Sigmoid colon (tissue), 6 donors: ENCODE measurements at regions not wholly inside any gene's neighbourhood (a gene's known extent, or its start where the extent isn't known, plus 50 kb on each side); places are given as distances from the start of the nearest gene placed in this dataset.

Experiments
- DNase-seq: peaks from one replicate; pipeline ENCODE4 v3.0.0-alpha.2; 2019
- H3K27ac ChIP-seq, 4 donors: fragments of 200-600 bp; sonication (generic); one replicate each; pipeline ENCODE4 v1.5.1; 2016 to 2019; ENCODE audit warnings: mild to moderate bottlenecking in 1 of 4
- H3K27me3 ChIP-seq, 3 donors: fragments of 200-600 bp; sonication (generic); one replicate each; pipeline ENCODE4 v1.5.1; 2019; ENCODE audit warnings: mild to moderate bottlenecking in 1 of 3
- H3K36me3 ChIP-seq, 4 donors: fragments of 200-600 bp; sonication (generic); one replicate each; pipeline ENCODE4 v1.5.1; 2016 to 2019
- H3K4me1 ChIP-seq, 4 donors: fragments of 200-600 bp; sonication (generic); one replicate each; pipeline ENCODE4 v1.5.1; 2017 to 2019
- H3K4me3 ChIP-seq, 4 donors: fragments of 200-600 bp; sonication (generic); one replicate each; pipeline ENCODE4 v1.5.1; 2017 to 2019; ENCODE audit warnings: mild to moderate bottlenecking in 2 of 4, moderate library complexity in 1 of 4
- H3K9me3 ChIP-seq, 4 donors: fragments of 200-600 bp in 3 of 4; sonication (generic) in 3 of 4; one replicate each; pipeline versions ENCODE4 v1.5.1 to v1.6.1; 2013 to 2019
- CTCF ChIP-seq, 4 experiments: fragments of 450-650 bp in 3 of 4; fragments of 200-600 bp in 1 of 4; IDR thresholded peaks; one replicate each; pipeline ENCODE4 v1.5.1; 2016 to 2019; ENCODE audit warnings: antibody characterized with exemption in 4 of 4, mild to moderate bottlenecking in 3 of 4, moderate library complexity in 2 of 4
- EP300 ChIP-seq, 4 donors: sonication (generic); formaldehyde crosslinking; IDR thresholded peaks; one replicate each; pipeline ENCODE4 v1.6.1; 2017; ENCODE audit warnings: antibody characterized with exemption in 4 of 4
- POLR2A ChIP-seq, 2 donors: fragments of 450-650 bp; IDR thresholded peaks; one replicate each; pipeline ENCODE4 v1.6.1; 2016; ENCODE audit warnings: antibody characterized with exemption in 2 of 2, mild to moderate bottlenecking in 2 of 2, moderate library complexity in 2 of 2
- POLR2AphosphoS5 ChIP-seq, 4 donors: sonication (generic); formaldehyde crosslinking; IDR thresholded peaks; one replicate each; pipeline ENCODE4 v1.6.1; 2017; ENCODE audit warnings: antibody characterized with exemption in 4 of 4
- WGBS, 2 donors: extraction: QIAGEN DNeasy Blood & Tissue Kit; methylation state at CpG; one replicate each; pipeline ENCODE4 v1.1.7; 2013; 5-methylcytosine and 5-hydroxymethylcytosine counted together
- intact Hi-C: fragments of 100-400 bp; cut with DNase I; formaldehyde crosslinking; loops from one replicate; pipeline ENCODE4 v1.15.1; 2023
- donor health status: healthy with polysubstance abuse.
- donor health status: healthy.

GRCh38 chr3:176426371-176426770 is 770.9 kb downstream of the TBL1XR1 start:
- no peak for DNase-seq
- H3K36me3 ChIP-seq = no peaks in the 10 kb centered on the region
- TF ChIP-seq POLR2A (IDR thresholded peaks at IDR 0.05) (no peak), CTCF (IDR thresholded peaks at IDR 0.05) (no peak), POLR2AphosphoS5 (IDR thresholded peaks at IDR 0.05) (no peak), EP300 (IDR thresholded peaks at IDR 0.05) (no peak)
- no peak overlapping the region for H3K27ac ChIP-seq
- intact Hi-C loops = no loop called here
- no peaks in the 10 kb centered on the region for H3K9me3 ChIP-seq
- no peak overlapping the region for H3K4me3 ChIP-seq
- no peaks in the 10 kb centered on the region for H3K27me3 ChIP-seq
- no peaks in the 10 kb centered on the region for H3K4me1 ChIP-seq

- Histone ChIP-seq H3K4me3 (no peak overlapping the region), H3K4me1 (no peaks in the 10 kb centered on the region), H3K27ac (no peak overlapping the region), H3K36me3 (no peaks in the 10 kb centered on the region), H3K27me3 (no peaks in the 10 kb centered on the region), H3K9me3 (no peaks in the 10 kb centered on the region)
- TF ChIP-seq POLR2A (IDR thresholded peaks at IDR 0.05) (no peak), EP300 (IDR thresholded peaks at IDR 0.05) (no peak), CTCF (IDR thresholded peaks at IDR 0.05) (no peak), POLR2AphosphoS5 (IDR thresholded peaks at IDR 0.05) (no peak)
- no peak for DNase-seq
- intact Hi-C loops = no loop called here
- WGBS, 2 donors = 45 to 69% methylated on average over 3 of the region's 3 CpGs
Measured at GRCh38 chr3:176416870-176417269, 780.4 kb downstream of the TBL1XR1 start.

- no peak for DNase-seq
- WGBS, 2 donors = 65 to 72% methylated on average over 4 of the region's 4 CpGs
- intact Hi-C loops = no loop called here
- TF ChIP-seq CTCF (IDR thresholded peaks at IDR 0.05) = no peak
- TF ChIP-seq POLR2AphosphoS5 (IDR thresholded peaks at IDR 0.05) = no peak
- no peak for TF ChIP-seq POLR2A (IDR thresholded peaks at IDR 0.05)
- TF ChIP-seq EP300 (IDR thresholded peaks at IDR 0.05) = no peak
- H3K4me1 ChIP-seq = no peaks in the 10 kb centered on the region
- no peak overlapping the region for H3K27ac ChIP-seq
- no peak overlapping the region for H3K4me3 ChIP-seq
- no peaks in the 10 kb centered on the region for H3K27me3 ChIP-seq
- H3K36me3 ChIP-seq = no peaks in the 10 kb centered on the region
- no peaks in the 10 kb centered on the region for H3K9me3 ChIP-seq
Measured at GRCh38 chr3:176415661-176416295, 781.5 kb downstream of the TBL1XR1 start.

- H3K9me3 ChIP-seq = no peaks in the 10 kb centered on the region
- H3K36me3 ChIP-seq = no peaks in the 10 kb centered on the region
- H3K27me3 ChIP-seq = no peaks in the 10 kb centered on the region
- WGBS, 2 donors = 86 to 88% methylated on average over 3 of the region's 3 CpGs
- no peak overlapping the region for H3K27ac ChIP-seq
- DNase-seq = no peak
- no peak overlapping the region for H3K4me3 ChIP-seq
- TF ChIP-seq POLR2AphosphoS5 (IDR thresholded peaks at IDR 0.05) (no peak), POLR2A (IDR thresholded peaks at IDR 0.05) (no peak), CTCF (IDR thresholded peaks at IDR 0.05) (no peak), EP300 (IDR thresholded peaks at IDR 0.05) (no peak)
- no peaks in the 10 kb centered on the region for H3K4me1 ChIP-seq
- intact Hi-C loops = no loop called here
Measured at GRCh38 chr3:176412771-176413170, 784.5 kb downstream of the TBL1XR1 start.

- no peaks in the 10 kb centered on the region for H3K9me3 ChIP-seq
- no peaks in the 10 kb centered on the region for H3K36me3 ChIP-seq
- no peak for DNase-seq
- 82 to 88% methylated on average over 1 of the region's 1 CpG for WGBS, 2 donors
- no peak overlapping the region for H3K4me3 ChIP-seq
- H3K27me3 ChIP-seq = no peaks in the 10 kb centered on the region
- no peaks in the 10 kb centered on the region for H3K4me1 ChIP-seq
- no peak for TF ChIP-seq POLR2AphosphoS5 (IDR thresholded peaks at IDR 0.05)
- no peak for TF ChIP-seq POLR2A (IDR thresholded peaks at IDR 0.05)
- no peak for TF ChIP-seq EP300 (IDR thresholded peaks at IDR 0.05)
- TF ChIP-seq CTCF (IDR thresholded peaks at IDR 0.05) = no peak
- no peak overlapping the region for H3K27ac ChIP-seq
- intact Hi-C loops = no loop called here
Measured at GRCh38 chr3:176403531-176403930, 793.8 kb downstream of the TBL1XR1 start.
